Activated T-helper 2 cell treated with anti-CD3 and anti-CD28 coated beads, Interferon-gamma antibody, Interleukin-2, Interleukin-4, amounts not matched to agents 10 μg/mL and 5 μg/mL and 100 μg/mL, durations not matched to agents 14 hours and 24 hours and 36 hours (primary cell): ENCODE measurements at regions not wholly inside any gene's neighbourhood (a gene's known extent, or its start where the extent isn't known, plus 50 kb on each side); places are given as distances from the start of the nearest gene placed in this dataset.

Source experiments
- DNase-seq: peaks from one replicate; pipeline ENCODE4 v3.0.0; 2021; ENCODE audit warnings: low spot score
- H3K27ac Mint-ChIP-seq: one replicate; pipeline ENCODE4 v1.8.0; 2021; ENCODE audit warnings: mixed read lengths
- H3K27me3 Mint-ChIP-seq: one replicate; pipeline ENCODE4 v1.8.0; 2021; ENCODE audit warnings: low read depth, mixed read lengths
- H3K36me3 Mint-ChIP-seq: one replicate; pipeline ENCODE4 v1.8.0; 2021; ENCODE audit warnings: low read depth, mixed read lengths
- H3K4me1 Mint-ChIP-seq: one replicate; pipeline ENCODE4 v1.8.0; 2021; ENCODE audit warnings: low read depth, mixed read lengths
- H3K4me3 Mint-ChIP-seq: one replicate; pipeline ENCODE4 v1.8.0; 2021; ENCODE audit warnings: low read depth, mild to moderate bottlenecking, moderate library complexity, mixed read lengths
- H3K9me3 Mint-ChIP-seq: one replicate; pipeline ENCODE4 v1.8.0; 2021; ENCODE audit warnings: mixed read lengths
- intact Hi-C: fragments of 100-400 bp; cut with micrococcal nuclease; formaldehyde crosslinking; loops from one replicate; pipeline ENCODE4 v1.15.1; 2023

- Mint-ChIP-seq H3K4me3 (no peak overlapping the region), H3K27ac (no peak overlapping the region), H3K36me3 (no peaks in the 10 kb centered on the region), H3K9me3 (peaks cover 8% of the 10 kb centered on the region), H3K27me3 (no peaks in the 10 kb centered on the region), H3K4me1 (no peaks in the 10 kb centered on the region)
- DNase-seq, result no peak
- intact Hi-C loops, result no loop called here
These were observed 168.3 kb upstream of the JAG1 start for GRCh38 chr20:10842116-10842515.

- no peaks in the 10 kb centered on the region for H3K27me3 Mint-ChIP-seq
- no peak overlapping the region for H3K27ac Mint-ChIP-seq
- H3K4me1 Mint-ChIP-seq, result no peaks in the 10 kb centered on the region
- no peaks in the 10 kb centered on the region for H3K36me3 Mint-ChIP-seq
- H3K9me3 Mint-ChIP-seq, result peaks cover 8% of the 10 kb centered on the region
- no peak overlapping the region for H3K4me3 Mint-ChIP-seq
- intact Hi-C loops, result no loop called here
- DNase-seq, result no peak
These were observed 169.4 kb upstream of the JAG1 start for GRCh38 chr20:10843146-10843711.

GRCh38 chr20:10846766-10847165 is 173.0 kb upstream of the JAG1 start:
- no peak for DNase-seq
- intact Hi-C loops, result no loop called here
- Mint-ChIP-seq H3K36me3 (no peaks in the 10 kb centered on the region), H3K27me3 (no peaks in the 10 kb centered on the region), H3K27ac (no peak overlapping the region), H3K4me1 (no peaks in the 10 kb centered on the region), H3K4me3 (no peak overlapping the region), H3K9me3 (no peaks in the 10 kb centered on the region)

GRCh38 chr20:10848810-10849370 is 175.1 kb upstream of the JAG1 start:
- no peaks in the 10 kb centered on the region for H3K9me3 Mint-ChIP-seq
- intact Hi-C loops, result no loop called here
- no peak overlapping the region for H3K4me3 Mint-ChIP-seq
- no peaks in the 10 kb centered on the region for H3K36me3 Mint-ChIP-seq
- no peaks in the 10 kb centered on the region for H3K27me3 Mint-ChIP-seq
- no peak for DNase-seq
- H3K27ac Mint-ChIP-seq, result no peak overlapping the region
- H3K4me1 Mint-ChIP-seq, result no peaks in the 10 kb centered on the region

- intact Hi-C loops, result no loop called here
- Mint-ChIP-seq H3K36me3 (no peaks in the 10 kb centered on the region), H3K4me1 (no peaks in the 10 kb centered on the region), H3K27ac (no peak overlapping the region), H3K27me3 (no peaks in the 10 kb centered on the region), H3K9me3 (no peaks in the 10 kb centered on the region), H3K4me3 (no peak overlapping the region)
- no peak for DNase-seq
These were observed 179.4 kb upstream of the JAG1 start for GRCh38 chr20:10853176-10853575.

- H3K36me3 Mint-ChIP-seq, result no peaks in the 10 kb centered on the region
- no peak overlapping the region for H3K4me3 Mint-ChIP-seq
- no peaks in the 10 kb centered on the region for H3K9me3 Mint-ChIP-seq
- no peaks in the 10 kb centered on the region for H3K27me3 Mint-ChIP-seq
- intact Hi-C loops, result no loop called here
- H3K27ac Mint-ChIP-seq, result no peak overlapping the region
- DNase-seq, result no peak
- no peaks in the 10 kb centered on the region for H3K4me1 Mint-ChIP-seq
These were observed 179.9 kb upstream of the JAG1 start for GRCh38 chr20:10853731-10854130.

- intact Hi-C loops, result no loop called here
- no peaks in the 10 kb centered on the region for H3K27me3 Mint-ChIP-seq
These were observed 181.2 kb upstream of the JAG1 start for GRCh38 chr20:10854976-10855375.

GRCh38 chr20:10855778-10856177 is 182.0 kb upstream of the JAG1 start:
- Mint-ChIP-seq H3K36me3 (no peaks in the 10 kb centered on the region), H3K4me1 (no peaks in the 10 kb centered on the region), H3K27me3 (no peaks in the 10 kb centered on the region), H3K27ac (no peak overlapping the region), H3K4me3 (no peak overlapping the region), H3K9me3 (no peaks in the 10 kb centered on the region)
- DNase-seq, result no peak
- intact Hi-C loops, result no loop called here

More at GRCh38 chr20:10854976-10855375, 181.2 kb upstream of the JAG1 start:
- Mint-ChIP-seq H3K4me3 (no peak overlapping the region), H3K27ac (no peak overlapping the region), H3K4me1 (no peaks in the 10 kb centered on the region), H3K36me3 (no peaks in the 10 kb centered on the region), H3K9me3 (no peaks in the 10 kb centered on the region)
- DNase-seq, result no peak

GRCh38 chr20:10856237-10857015 is 182.6 kb upstream of the JAG1 start:
- no peak for DNase-seq
- Mint-ChIP-seq H3K36me3 (no peaks in the 10 kb centered on the region), H3K9me3 (no peaks in the 10 kb centered on the region), H3K27me3 (no peaks in the 10 kb centered on the region), H3K4me3 (no peak overlapping the region), H3K4me1 (no peaks in the 10 kb centered on the region), H3K27ac (no peak overlapping the region)
- intact Hi-C loops, result no loop called here

- intact Hi-C loops, result no loop called here
- H3K36me3 Mint-ChIP-seq, result no peaks in the 10 kb centered on the region
- H3K27me3 Mint-ChIP-seq, result no peaks in the 10 kb centered on the region
These were observed 183.7 kb upstream of the JAG1 start for GRCh38 chr20:10857352-10858070.

GRCh38 chr20:10861090-10861489 is 187.3 kb upstream of the JAG1 start:
- Mint-ChIP-seq H3K36me3 (no peaks in the 10 kb centered on the region), H3K4me1 (no peaks in the 10 kb centered on the region), H3K27me3 (no peaks in the 10 kb centered on the region), H3K9me3 (no peaks in the 10 kb centered on the region), H3K4me3 (no peak overlapping the region), H3K27ac (no peak overlapping the region)
- no peak for DNase-seq
- intact Hi-C loops, result no loop called here

More at GRCh38 chr20:10857352-10858070, 183.7 kb upstream of the JAG1 start:
- Mint-ChIP-seq H3K4me1 (no peaks in the 10 kb centered on the region), H3K9me3 (no peaks in the 10 kb centered on the region), H3K27ac (no peak overlapping the region), H3K4me3 (no peak overlapping the region)
- DNase-seq, result no peak

GRCh38 chr20:10861619-10862018 is 187.8 kb upstream of the JAG1 start:
- Mint-ChIP-seq H3K4me1 (no peaks in the 10 kb centered on the region), H3K9me3 (no peaks in the 10 kb centered on the region), H3K36me3 (no peaks in the 10 kb centered on the region), H3K27me3 (no peaks in the 10 kb centered on the region), H3K27ac (no peak overlapping the region), H3K4me3 (no peak overlapping the region)
- intact Hi-C loops, result no loop called here
- DNase-seq, result no peak
